ENCODE measurements at regions not wholly inside any gene's neighbourhood (a gene's known extent, or its start where the extent isn't known, plus 50 kb on each side); places are given as distances from the start of the nearest gene placed in this dataset.

DNA sequence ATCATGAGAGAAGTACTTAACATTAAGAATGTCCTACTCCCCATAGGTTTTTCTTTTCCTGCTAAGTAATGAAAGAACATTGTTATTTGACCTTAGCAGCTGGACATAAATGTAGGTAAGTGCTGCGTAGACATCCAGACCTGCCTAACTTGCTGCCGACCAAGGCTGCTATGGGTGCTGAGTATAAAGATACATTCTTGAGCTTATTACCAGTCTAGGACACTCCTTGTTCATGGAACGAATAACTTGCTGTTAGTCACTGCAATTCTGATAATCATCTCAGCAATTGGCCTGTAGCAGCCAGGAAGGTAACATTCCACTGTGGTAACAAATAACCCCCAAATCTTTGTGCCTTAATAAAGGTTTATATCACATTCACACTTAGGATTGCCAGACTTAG, 478.1 kb downstream of the VRK1 start:
- DNase-seq = no peak

DNA sequence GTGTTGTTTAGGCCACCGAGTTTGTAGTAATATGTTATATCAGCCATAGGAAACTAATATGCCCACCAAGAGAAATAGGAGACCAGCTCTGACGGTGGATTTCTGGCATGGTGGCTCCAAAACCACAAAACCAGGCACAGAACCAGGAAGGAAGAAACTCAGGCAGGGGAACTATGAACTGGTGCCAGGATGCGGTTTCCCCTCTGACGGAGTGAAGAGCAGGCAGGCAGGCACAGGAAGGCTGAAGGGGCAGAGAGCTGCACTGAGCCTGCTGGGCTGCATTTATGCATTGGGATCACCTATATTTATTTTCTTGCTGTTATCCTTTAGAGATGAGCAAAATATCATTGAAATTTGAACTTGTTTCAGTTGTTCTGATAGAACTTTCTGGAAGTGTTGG, 479.4 kb downstream of the VRK1 start:
- no peak for DNase-seq

DNA sequence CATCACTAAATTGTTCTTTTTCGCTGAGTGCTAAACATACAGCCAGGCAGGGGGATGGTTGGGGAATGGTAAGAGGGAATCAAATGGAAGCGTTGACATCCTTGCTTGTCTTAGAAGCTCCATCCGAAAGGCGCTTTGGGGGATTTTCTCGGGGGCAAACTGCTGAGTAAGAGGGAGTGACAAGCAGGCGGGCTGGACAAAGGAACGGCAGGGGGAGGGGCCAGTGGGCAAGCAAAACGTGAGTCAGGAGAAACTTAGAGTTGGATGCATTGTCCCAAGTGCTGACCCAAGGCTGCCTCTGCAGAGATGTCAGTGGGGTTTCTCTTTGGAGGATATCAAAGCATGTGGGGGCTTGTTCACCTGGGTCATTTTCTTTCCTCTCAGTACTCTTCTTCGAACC, 480.5 kb downstream of the VRK1 start:
- DNase-seq = no peak

GRCh38 chr14:97280526-97280925, 483.3 kb downstream of the VRK1 start:
- DNase-seq = no peak

DNA sequence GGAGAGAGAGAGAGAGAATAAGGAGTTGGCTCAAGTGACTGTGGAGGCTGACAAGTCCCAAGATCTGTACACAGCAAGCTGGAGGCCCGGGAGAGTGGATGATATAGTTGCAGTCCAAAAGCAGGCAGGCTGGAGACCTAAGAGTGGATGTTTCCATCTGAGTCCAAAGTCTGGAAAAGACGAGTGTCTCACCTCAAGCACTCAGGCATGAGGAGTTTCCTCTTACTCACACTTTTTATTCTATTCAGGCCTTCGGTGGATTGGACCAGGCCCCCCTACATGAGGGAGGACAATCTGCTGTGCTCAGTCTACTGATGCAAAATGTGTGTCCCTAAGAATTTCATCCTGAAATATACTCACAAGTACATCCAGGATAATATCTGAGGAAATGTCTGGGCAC, 484.6 kb downstream of the VRK1 start:
- no peak for DNase-seq

DNA sequence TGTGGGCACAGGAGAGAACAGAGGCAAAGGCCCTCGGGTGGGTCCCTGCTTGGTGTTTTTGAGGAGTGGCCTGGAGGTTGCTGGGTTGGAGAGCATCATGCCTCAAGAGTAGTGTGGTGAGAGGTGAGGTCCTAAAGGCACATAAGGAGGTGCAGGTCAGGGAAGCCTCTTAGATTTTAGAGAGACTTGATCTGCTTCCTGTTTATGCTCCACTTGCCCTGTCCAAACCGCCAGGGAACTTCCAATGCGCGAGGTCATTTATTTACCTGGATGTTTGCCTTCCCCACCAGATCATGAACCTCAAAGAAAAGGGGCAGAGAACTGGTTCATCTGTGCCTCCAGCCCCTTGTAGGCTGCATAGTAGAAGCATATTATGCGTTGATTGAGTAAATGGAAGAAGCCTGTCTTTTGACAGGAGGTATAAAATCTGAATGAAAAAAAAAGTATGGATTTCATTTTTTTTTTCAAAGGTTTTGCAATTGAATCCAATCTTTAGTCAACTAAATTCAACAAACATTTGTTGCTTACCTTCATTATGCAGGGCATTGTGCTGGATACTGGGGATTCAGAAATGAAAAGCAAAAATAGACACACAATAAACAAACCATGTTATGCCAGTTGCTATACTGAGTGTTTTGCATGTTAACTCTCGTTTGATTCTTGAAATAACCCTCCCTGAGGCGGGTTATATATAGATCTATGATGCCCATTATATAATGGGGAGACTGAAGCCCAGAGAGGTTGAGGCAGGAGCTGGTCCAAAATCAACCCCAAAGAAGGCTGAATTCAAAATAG, 485.2 kb downstream of the VRK1 start:
- DNase-seq = no peak

DNA sequence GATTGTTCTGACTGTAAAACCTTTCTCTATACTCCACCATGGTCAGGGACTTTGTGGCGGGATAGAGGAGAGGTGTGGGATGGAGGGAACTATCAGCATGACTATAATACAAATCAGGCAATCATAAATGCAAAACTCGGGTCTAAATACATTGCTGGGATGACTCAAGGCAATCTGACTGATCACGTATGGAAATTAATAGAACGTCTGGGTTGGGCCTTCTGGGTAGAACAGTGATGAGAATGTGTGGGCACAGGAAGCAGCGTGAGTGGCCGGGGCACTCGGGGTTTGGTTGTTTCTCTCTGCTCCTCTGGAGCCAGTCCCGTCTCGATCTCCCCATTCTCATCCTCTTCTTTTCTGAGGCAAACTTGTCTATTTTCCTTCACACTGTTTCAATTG, 485.8 kb downstream of the VRK1 start:
- DNase-seq = no peak

DNA sequence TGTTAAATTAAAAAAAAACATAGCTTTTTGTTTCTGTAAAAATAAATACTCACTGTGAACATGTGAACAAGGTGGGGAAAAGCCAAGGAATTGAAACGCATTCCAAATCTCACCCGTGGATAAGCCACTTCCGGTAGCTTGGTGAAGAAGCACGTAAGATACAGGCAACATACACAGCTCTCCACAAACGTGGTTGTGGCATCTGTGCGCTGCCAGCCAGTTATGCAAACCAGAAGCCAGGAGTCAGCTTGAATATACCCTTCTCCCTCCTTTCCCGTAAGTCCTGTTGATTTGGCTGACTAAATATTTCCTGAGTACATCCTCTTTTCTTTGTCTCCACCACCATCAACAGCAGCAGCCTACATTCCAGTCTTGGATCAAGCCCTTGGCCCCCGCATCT, 486.2 kb downstream of the VRK1 start:
- DNase-seq = no peak

- no peak for DNase-seq
Observed at GRCh38 chr14:97283841-97284240, 486.7 kb downstream of the VRK1 start.

DNA sequence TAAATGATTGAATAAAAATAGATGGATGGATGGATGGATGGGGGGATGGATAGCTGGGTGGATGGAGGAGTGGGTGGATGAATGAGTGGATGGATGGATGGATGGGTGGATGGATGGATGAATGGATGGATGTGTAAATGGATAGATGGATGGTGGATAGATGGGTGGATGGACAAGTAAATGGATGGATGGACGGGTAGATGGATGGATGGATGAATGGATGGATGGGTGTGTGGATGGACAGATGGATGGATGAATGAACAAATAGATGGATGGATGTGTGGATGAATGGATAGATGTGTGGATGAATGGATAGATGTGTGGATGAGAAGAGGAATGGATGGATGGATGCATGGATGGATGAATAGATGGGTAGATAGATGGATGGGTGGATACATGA, 490.8 kb downstream of the VRK1 start:
- no peak for DNase-seq

- DNase-seq = no peak
Observed at GRCh38 chr14:97290065-97290464, 492.9 kb downstream of the VRK1 start.

- DNase-seq = no peak
Observed at GRCh38 chr14:97290977-97291376, 493.8 kb downstream of the VRK1 start.

DNA sequence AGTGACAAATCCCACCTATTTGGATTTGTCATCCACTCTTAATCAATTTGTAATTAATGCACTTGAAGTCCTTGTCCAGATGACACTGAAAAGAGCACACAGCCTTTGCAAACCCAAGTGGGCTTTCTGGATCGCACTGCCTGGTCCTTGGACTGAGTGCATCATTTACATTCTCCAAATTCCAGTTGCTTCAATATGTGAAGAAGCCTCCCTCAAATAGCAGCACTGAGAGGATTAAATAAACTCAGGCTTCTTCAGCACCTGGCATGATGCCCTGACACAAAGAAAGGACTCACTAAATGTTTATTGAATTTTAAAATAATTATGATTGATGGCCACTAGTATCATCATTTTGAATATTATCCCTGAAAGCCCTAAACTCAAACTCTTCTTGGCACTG, 496.5 kb downstream of the VRK1 start:
- no peak for DNase-seq

- DNase-seq = no peak
Observed at GRCh38 chr14:97295108-97295710, 498.0 kb downstream of the VRK1 start.

DNA sequence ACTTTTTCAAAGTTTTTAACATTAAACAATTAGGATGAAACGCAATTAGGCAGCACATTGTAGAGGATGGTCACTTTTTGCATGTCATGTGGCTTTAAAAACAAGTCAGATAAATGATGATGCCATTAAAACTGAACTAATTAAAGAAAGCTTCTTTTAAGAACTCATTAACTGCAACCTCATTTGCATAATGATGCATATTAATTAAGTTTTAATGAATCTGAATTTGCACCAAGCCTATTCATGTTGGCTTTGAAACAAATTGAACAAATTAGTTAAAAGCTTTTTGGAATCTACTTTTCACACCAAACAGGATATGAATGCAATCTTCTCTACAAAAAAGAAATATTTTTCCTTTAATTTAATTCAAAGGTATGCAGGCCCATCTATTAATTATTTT, 499.0 kb downstream of the VRK1 start:
- DNase-seq = no peak

- no peak for DNase-seq
Observed at GRCh38 chr14:97297100-97297499, 499.9 kb downstream of the VRK1 start.

DNA sequence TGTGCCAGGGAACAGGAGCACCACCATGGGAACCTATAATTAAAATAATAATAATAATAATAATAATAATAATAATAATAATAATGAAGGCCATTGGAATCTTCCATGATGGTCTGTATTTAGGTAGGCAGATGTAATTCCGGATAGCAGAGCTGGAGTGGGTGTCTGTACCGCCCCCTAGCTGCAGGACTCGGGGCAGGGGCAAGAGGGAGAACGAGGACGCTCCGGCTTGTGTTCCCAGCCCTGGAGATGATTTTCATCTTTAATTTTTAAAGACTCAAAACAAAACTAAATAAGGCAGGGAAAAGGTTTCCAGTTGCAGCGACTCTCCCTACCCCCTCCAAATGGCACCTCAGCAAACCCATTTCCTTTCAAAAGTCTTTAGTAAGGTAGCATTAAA, 501.1 kb downstream of the VRK1 start:
- no peak for DNase-seq

GRCh38 chr14:97298736-97299135, 501.6 kb downstream of the VRK1 start:
- no peak for DNase-seq

DNA sequence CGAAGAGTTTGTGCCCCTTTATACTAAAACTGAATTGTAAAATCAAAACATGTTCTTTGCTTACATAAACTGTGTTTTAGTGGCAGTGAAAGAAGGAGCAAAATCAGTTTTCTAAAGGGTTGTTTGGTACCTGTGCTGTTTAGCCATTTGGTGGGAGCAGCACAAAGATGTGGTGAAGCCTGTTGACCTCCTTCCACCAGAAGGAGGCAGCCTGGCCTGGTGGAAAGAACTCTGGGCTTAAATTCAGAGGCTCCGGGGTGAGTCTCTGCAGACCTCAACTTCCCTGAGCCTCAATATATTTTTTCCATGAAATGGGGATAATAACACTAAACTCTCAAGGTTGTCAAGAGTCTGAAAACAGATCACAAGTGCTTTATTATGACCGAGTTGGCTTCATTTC, 502.5 kb downstream of the VRK1 start:
- DNase-seq = no peak

- DNase-seq = no peak
Observed at GRCh38 chr14:97301931-97302559, 504.9 kb downstream of the VRK1 start.

- no peak for DNase-seq
Observed at GRCh38 chr14:97306133-97306759, 509.1 kb downstream of the VRK1 start.

GRCh38 chr14:97306760-97307246, 509.6 kb downstream of the VRK1 start:
- DNase-seq = no peak

- DNase-seq = no peak
Observed at GRCh38 chr14:97311411-97311810, 514.2 kb downstream of the VRK1 start.

GRCh38 chr14:97312910-97313309, 515.7 kb downstream of the VRK1 start:
- no peak for DNase-seq

All from NCI-H2107 (cell line).